Bronchial epithelial cell (primary cell): ENCODE measurements at regions not wholly inside any gene's neighbourhood (a gene's known extent, or its start where the extent isn't known, plus 50 kb on each side); places are given as distances from the start of the nearest gene placed in this dataset.
"Not testable (repeated sequence)": the region's sequence is repeated elsewhere in the genome, so short reads cannot be mapped to it uniquely, and the experiment has no call there.

ENCODE experiments used
- DNase-seq: peaks from one replicate; pipeline ENCODE4 v3.0.0-alpha.2; 2010; ENCODE audit warnings: low read depth
- FAIRE-seq: peaks from 2 replicates; lab custom pipeline; 2011; peaks lifted over from hg19 to GRCh38; lab: Jason Lieb, UNC
- H3K27me3 ChIP-seq: 2 replicates; pipeline ENCODE4 v1.5.1; 2011; ENCODE audit warnings: low read length; ENCODE audit not compliant: control insufficient read depth, insufficient read depth
- H3K36me3 ChIP-seq: 2 replicates; pipeline ENCODE4 v1.5.1; 2011; ENCODE audit warnings: low read length; ENCODE audit not compliant: control insufficient read depth, insufficient read depth
- H3K4me3 ChIP-seq: 2 replicates; pipeline ENCODE4 v1.5.1; 2011; ENCODE audit warnings: mild to moderate bottlenecking, low read depth, low read length, control low read depth
- CTCF ChIP-seq: IDR thresholded peaks from 2 replicates; pipeline ENCODE4 v1.5.1; 2011; ENCODE audit warnings: mild to moderate bottlenecking, moderate library complexity, low read length, control low read depth, inconsistent platforms; ENCODE audit not compliant: insufficient read depth, severe bottlenecking

GRCh38 chr3:549636-550035, 353.1 kb downstream of the CHL1 start:
- H3K27me3 ChIP-seq = no peaks in the 10 kb centered on the region
- no peak for DNase-seq
- no peak overlapping the region for H3K4me3 ChIP-seq
- no peak for FAIRE-seq
- no peaks in the 10 kb centered on the region for H3K36me3 ChIP-seq
- no peak for TF ChIP-seq CTCF

- H3K36me3 ChIP-seq = no peaks in the 10 kb centered on the region
- no peak for FAIRE-seq
- TF ChIP-seq CTCF = no peak
- no peak overlapping the region for H3K4me3 ChIP-seq
- H3K27me3 ChIP-seq = no peaks in the 10 kb centered on the region
- DNase-seq = no peak
These were observed 353.9 kb downstream of the CHL1 start for GRCh38 chr3:550471-550870.

- H3K4me3 ChIP-seq = no peak overlapping the region
- H3K27me3 ChIP-seq = no peaks in the 10 kb centered on the region
- FAIRE-seq (no peak), DNase-seq (no peak)
- no peak for TF ChIP-seq CTCF
- H3K36me3 ChIP-seq = no peaks in the 10 kb centered on the region
These were observed 361.4 kb downstream of the CHL1 start for GRCh38 chr3:557972-558371.

- no peak for TF ChIP-seq CTCF
- FAIRE-seq (no peak), DNase-seq (no peak)
- H3K27me3 ChIP-seq = no peaks in the 10 kb centered on the region
- H3K4me3 ChIP-seq = no peak overlapping the region
- no peaks in the 10 kb centered on the region for H3K36me3 ChIP-seq
These were observed 371.1 kb downstream of the CHL1 start for GRCh38 chr3:567488-568185.

- not testable (repeated sequence) for H3K27me3 ChIP-seq, H3K36me3 ChIP-seq, FAIRE-seq, DNase-seq, H3K4me3 ChIP-seq
These were observed 383.0 kb downstream of the CHL1 start for GRCh38 chr3:579529-579928.

- not testable (repeated sequence) for H3K27me3 ChIP-seq, DNase-seq, FAIRE-seq, H3K4me3 ChIP-seq, H3K36me3 ChIP-seq
These were observed 392.5 kb downstream of the CHL1 start for GRCh38 chr3:589066-589465.

GRCh38 chr3:597304-597703, 400.7 kb downstream of the CHL1 start:
- H3K4me3 ChIP-seq, H3K36me3 ChIP-seq, H3K27me3 ChIP-seq, DNase-seq: not testable (repeated sequence)
- peak; percentile 13 for FAIRE-seq

GRCh38 chr3:597746-598145, 401.2 kb downstream of the CHL1 start:
- DNase-seq, H3K4me3 ChIP-seq, FAIRE-seq, H3K27me3 ChIP-seq, H3K36me3 ChIP-seq: not testable (repeated sequence)

GRCh38 chr3:607480-607879, 410.9 kb downstream of the CHL1 start:
- H3K36me3 ChIP-seq, FAIRE-seq, DNase-seq, H3K4me3 ChIP-seq, H3K27me3 ChIP-seq: not testable (repeated sequence)
